Loucy (cell line): ENCODE measurements at regions not wholly inside any gene's neighbourhood (a gene's known extent, or its start where the extent isn't known, plus 50 kb on each side); places are given as distances from the start of the nearest gene placed in this dataset.

Source experiments
- H2AFZ ChIP-seq: fragments of 200-600 bp; sonication (generic); 2 replicates; pipeline ENCODE4 v1.6.0; 2016; ENCODE audit warnings: antibody characterized with exemption, mild to moderate bottlenecking, low read length, moderate library complexity
- H3F3A ChIP-seq: fragments of 200-600 bp; 2 replicates; pipeline ENCODE4 v1.6.0; 2016; ENCODE audit warnings: antibody characterized with exemption, low read depth, mild to moderate bottlenecking
- H3K27me3 ChIP-seq: fragments of 200-600 bp; sonication (generic); 2 replicates; pipeline ENCODE4 v1.6.1; 2014; ENCODE audit warnings: low read length, mild to moderate bottlenecking; ENCODE audit not compliant: insufficient read depth, poor library complexity, severe bottlenecking
- H3K36me3 ChIP-seq: fragments of 200-600 bp; sonication (generic); 2 replicates; pipeline ENCODE4 v1.6.1; 2016; ENCODE audit warnings: low read length; ENCODE audit not compliant: insufficient read depth
- H3K4me1 ChIP-seq: fragments of 200-600 bp; sonication (generic); 2 replicates; pipeline ENCODE4 v1.5.1; 2014; ENCODE audit warnings: low read length, mild to moderate bottlenecking; ENCODE audit not compliant: insufficient read depth, poor library complexity, severe bottlenecking
- H3K4me2 ChIP-seq: fragments of 200-600 bp; sonication (generic); 2 replicates; pipeline ENCODE4 v1.6.0; 2014; ENCODE audit warnings: antibody characterized with exemption, low read length, low read depth, mild to moderate bottlenecking; ENCODE audit not compliant: poor library complexity, severe bottlenecking
- H3K4me3 ChIP-seq: fragments of 200-600 bp; sonication (generic); 2 replicates; pipeline ENCODE4 v1.5.1; 2014; ENCODE audit warnings: low read length, mild to moderate bottlenecking, mixed read lengths; ENCODE audit not compliant: poor library complexity, severe bottlenecking
- H3K79me2 ChIP-seq: fragments of 200-600 bp; sonication (generic); 2 replicates; pipeline ENCODE4 v1.6.1; 2014; ENCODE audit warnings: low read length; ENCODE audit not compliant: insufficient read depth
- H3K9ac ChIP-seq: fragments of 200-600 bp; sonication (generic); 2 replicates; pipeline ENCODE4 v1.6.0; 2014; ENCODE audit warnings: mild to moderate bottlenecking, low read depth, low read length, moderate library complexity; ENCODE audit not compliant: poor library complexity, severe bottlenecking
- H3K9me2 ChIP-seq: fragments of 200-600 bp; sonication (generic); replicated peaks from 2 replicates; pipeline ENCODE4 v1.6.1; 2016; ENCODE audit warnings: low read depth, low read length, mixed read lengths
- H3K9me3 ChIP-seq: fragments of 200-600 bp; sonication (generic); 2 replicates; pipeline ENCODE4 v1.6.1; 2014; ENCODE audit warnings: mild to moderate bottlenecking, antibody characterized with exemption, low read length, low read depth; ENCODE audit not compliant: insufficient read depth
- H4K20me1 ChIP-seq: fragments of 200-600 bp; sonication (generic); 2 replicates; pipeline ENCODE4 v1.6.0; 2014; ENCODE audit warnings: antibody characterized with exemption, low read length, mild to moderate bottlenecking; ENCODE audit not compliant: insufficient read depth, poor library complexity, severe bottlenecking
- EZH2phosphoT487 ChIP-seq: fragments of 200-600 bp; IDR thresholded peaks from 2 replicates; pipeline ENCODE4 v1.6.1; 2018; ENCODE audit warnings: antibody characterized with exemption, mild to moderate bottlenecking, moderate library complexity, borderline replicate concordance
- TF ChIP-seq, protein P1 (sequence below): fragments of 200-600 bp; sonication (generic); conservative IDR thresholded peaks from 2 replicates; pipeline ENCODE4 v1.5.1; 2014; ENCODE audit warnings: mild to moderate bottlenecking, antibody characterized with exemption, low read length

DNA sequence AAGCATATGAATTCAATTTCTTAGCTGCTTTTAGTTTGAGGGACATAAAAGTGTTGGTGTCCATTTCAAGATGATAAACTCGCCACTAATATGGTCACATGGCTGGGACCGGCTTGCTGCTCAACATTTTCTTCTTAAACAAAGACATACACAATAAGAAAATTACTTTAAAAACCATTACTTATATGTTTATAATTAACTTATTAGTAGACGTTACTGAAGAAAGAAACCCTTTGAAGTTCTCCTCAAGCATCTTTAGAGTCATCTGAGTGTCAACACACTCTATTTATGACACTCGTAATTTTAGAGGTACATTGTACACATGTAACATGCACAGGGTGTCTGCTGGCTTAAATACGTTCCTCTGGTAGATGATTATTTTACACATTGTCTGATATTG, 74.7 kb downstream of the BMP4 start:
- Histone ChIP-seq H3K79me2 (no peaks in the 10 kb centered on the region), H4K20me1 (no peaks in the 10 kb centered on the region), H3K9me3 (no peaks in the 10 kb centered on the region), H3K4me3 (no peak overlapping the region), H3F3A (no peaks in the 10 kb centered on the region), H3K27me3 (no peaks in the 10 kb centered on the region), H3K9ac (no peak overlapping the region), H3K4me2 (no peak overlapping the region), H3K4me1 (no peaks in the 10 kb centered on the region), H2AFZ (no peak overlapping the region), H3K9me2 (no peaks in the 10 kb centered on the region), H3K36me3 (no peaks in the 10 kb centered on the region)
- TF ChIP-seq, protein P1, sequence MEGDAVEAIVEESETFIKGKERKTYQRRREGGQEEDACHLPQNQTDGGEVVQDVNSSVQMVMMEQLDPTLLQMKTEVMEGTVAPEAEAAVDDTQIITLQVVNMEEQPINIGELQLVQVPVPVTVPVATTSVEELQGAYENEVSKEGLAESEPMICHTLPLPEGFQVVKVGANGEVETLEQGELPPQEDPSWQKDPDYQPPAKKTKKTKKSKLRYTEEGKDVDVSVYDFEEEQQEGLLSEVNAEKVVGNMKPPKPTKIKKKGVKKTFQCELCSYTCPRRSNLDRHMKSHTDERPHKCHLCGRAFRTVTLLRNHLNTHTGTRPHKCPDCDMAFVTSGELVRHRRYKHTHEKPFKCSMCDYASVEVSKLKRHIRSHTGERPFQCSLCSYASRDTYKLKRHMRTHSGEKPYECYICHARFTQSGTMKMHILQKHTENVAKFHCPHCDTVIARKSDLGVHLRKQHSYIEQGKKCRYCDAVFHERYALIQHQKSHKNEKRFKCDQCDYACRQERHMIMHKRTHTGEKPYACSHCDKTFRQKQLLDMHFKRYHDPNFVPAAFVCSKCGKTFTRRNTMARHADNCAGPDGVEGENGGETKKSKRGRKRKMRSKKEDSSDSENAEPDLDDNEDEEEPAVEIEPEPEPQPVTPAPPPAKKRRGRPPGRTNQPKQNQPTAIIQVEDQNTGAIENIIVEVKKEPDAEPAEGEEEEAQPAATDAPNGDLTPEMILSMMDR, result no peak
- TF ChIP-seq EZH2phosphoT487, result no peak

DNA sequence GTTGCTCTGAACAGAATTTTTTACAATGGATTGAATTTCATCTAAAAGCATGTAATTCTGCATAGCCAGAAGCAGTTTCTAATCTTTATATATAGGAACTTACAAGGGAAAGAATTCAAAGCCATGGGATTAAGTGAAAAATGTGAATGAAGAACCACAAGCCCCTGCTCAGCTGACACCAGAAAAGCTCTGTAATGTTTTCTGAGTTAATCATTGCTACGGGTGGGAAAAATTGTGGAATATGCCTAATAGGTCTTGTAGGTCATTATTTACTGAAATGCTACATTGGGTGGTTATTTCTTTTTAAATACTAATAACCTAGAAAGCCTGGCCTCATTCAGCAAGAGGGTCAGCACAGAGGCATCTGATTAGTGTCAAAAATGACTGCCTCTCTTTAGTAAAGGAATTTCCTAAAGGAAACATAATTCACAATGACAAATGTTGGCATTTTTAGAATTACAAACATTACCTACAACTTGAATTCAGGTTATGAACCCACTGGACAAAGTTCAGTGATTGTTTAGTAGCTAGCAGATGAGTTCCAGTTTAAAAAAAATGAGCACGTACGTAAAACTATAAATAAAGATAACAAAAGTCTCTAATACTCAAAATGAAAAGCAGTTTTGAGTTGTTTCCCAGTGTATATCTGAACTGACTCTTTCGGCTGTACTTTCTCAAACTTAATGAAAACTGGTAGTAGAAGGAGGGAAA, 75.3 kb downstream of the BMP4 start:
- H3K9me3 ChIP-seq, result no peaks in the 10 kb centered on the region
- H3K9me2 ChIP-seq, result no peaks in the 10 kb centered on the region
- H4K20me1 ChIP-seq, result no peaks in the 10 kb centered on the region
- no peaks in the 10 kb centered on the region for H3K4me1 ChIP-seq
- H3K4me2 ChIP-seq, result no peak overlapping the region
- H2AFZ ChIP-seq, result no peak overlapping the region
- H3K4me3 ChIP-seq, result no peak overlapping the region
- H3F3A ChIP-seq, result no peaks in the 10 kb centered on the region
- TF ChIP-seq EZH2phosphoT487, result no peak
- TF ChIP-seq, protein P1, result no peak
- no peaks in the 10 kb centered on the region for H3K79me2 ChIP-seq
- no peaks in the 10 kb centered on the region for H3K36me3 ChIP-seq
- H3K27me3 ChIP-seq, result no peaks in the 10 kb centered on the region
- H3K9ac ChIP-seq, result no peak overlapping the region

DNA sequence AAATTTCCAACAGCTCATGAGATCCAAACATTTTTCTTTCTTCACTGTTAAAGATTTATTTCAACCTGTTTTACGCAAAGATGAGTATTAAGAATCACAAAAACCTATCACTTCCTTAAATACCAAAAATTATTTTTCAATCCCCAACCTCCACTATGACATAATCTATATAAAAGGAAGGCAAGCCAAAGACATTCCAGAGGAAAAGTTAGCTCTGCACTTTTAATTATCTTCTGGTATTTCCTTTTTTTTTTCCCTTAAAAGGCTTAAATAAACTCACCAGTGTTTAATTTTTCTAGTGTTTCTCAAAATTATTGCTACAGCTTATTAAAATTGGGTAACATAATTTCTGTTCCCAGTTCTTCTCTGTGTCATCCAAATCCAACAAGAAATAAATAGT, 75.9 kb downstream of the BMP4 start:
- Histone ChIP-seq H3K9ac (no peak overlapping the region), H3K4me3 (no peak overlapping the region), H3K4me2 (no peak overlapping the region)

More for the DNA sequence above, 75.9 kb downstream of the BMP4 start:
- no peaks in the 10 kb centered on the region for H4K20me1 ChIP-seq
- no peaks in the 10 kb centered on the region for H3F3A ChIP-seq
- TF ChIP-seq, protein P1, result no peak
- no peak for TF ChIP-seq EZH2phosphoT487
- H3K4me1 ChIP-seq, result no peaks in the 10 kb centered on the region
- no peaks in the 10 kb centered on the region for H3K9me3 ChIP-seq
- H3K9me2 ChIP-seq, result no peaks in the 10 kb centered on the region
- no peak overlapping the region for H2AFZ ChIP-seq
- no peaks in the 10 kb centered on the region for H3K27me3 ChIP-seq
- H3K79me2 ChIP-seq, result no peaks in the 10 kb centered on the region
- H3K36me3 ChIP-seq, result no peaks in the 10 kb centered on the region
